ENCODE measurements at regions not wholly inside any gene's neighbourhood (a gene's known extent, or its start where the extent isn't known, plus 50 kb on each side); places are given as distances from the start of the nearest gene placed in this dataset.

DNA sequence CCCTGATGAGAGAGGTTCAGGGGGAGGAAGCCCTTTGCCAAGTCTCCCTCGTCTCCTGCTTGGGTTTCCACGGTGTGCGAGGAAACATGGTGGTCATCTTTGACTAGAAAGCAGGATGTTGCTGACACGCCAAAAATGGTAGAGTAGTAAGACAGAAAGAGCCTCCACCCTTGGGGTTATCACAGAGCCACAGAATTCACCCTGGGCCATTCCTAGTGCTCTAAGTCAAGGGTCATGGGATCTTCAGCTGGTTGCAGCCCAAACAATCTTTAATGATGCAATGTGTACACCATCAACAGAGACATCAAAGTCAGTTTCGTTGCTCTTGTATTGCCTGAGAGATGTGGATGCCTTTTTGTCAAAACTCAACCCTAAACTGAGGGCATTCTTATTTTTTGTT, 201.9 kb downstream of the LY86 start (continued):
- TF ChIP-seq TEAD4 (IDR thresholded peaks at IDR 0.05; ENCODE audit: low read length) (no peak), TEAD4 (CRISPR knock-in tag; IDR thresholded peaks at IDR 0.05; ENCODE audit: borderline replicate concordance) (no peak), TFAP4 (CRISPR knock-in tag; IDR thresholded peaks at IDR 0.05; ENCODE audit: borderline replicate concordance) (peak; percentile 43; the same call in 1 of the 2 replicates), ZNF592 (IDR thresholded peaks at IDR 0.05) (0 out of 2 replicates have a peak, but pooled peaks have one; percentile 41), IRF9 (tag; IDR thresholded peaks at IDR 0.05) (no peak), CTCF (IDR thresholded peaks at IDR 0.05 in 2 of 3, conservative IDR thresholded peaks at IDR 0.05 in 1 of 3; ENCODE audit: insufficient read depth in 2 of 3, low read depth in 1 of 3, low read length in 3 of 3) (no peak), HNRNPH1 (optimal IDR thresholded peaks at IDR 0.05; ENCODE audit: low read depth, low read length) (no peak), SMAD3 (CRISPR knock-in tag; conservative IDR thresholded peaks at IDR 0.05) (0 out of 2 replicates have a peak, but pooled peaks have one; percentile 13)
- TF ChIP-seq, protein P1, sequence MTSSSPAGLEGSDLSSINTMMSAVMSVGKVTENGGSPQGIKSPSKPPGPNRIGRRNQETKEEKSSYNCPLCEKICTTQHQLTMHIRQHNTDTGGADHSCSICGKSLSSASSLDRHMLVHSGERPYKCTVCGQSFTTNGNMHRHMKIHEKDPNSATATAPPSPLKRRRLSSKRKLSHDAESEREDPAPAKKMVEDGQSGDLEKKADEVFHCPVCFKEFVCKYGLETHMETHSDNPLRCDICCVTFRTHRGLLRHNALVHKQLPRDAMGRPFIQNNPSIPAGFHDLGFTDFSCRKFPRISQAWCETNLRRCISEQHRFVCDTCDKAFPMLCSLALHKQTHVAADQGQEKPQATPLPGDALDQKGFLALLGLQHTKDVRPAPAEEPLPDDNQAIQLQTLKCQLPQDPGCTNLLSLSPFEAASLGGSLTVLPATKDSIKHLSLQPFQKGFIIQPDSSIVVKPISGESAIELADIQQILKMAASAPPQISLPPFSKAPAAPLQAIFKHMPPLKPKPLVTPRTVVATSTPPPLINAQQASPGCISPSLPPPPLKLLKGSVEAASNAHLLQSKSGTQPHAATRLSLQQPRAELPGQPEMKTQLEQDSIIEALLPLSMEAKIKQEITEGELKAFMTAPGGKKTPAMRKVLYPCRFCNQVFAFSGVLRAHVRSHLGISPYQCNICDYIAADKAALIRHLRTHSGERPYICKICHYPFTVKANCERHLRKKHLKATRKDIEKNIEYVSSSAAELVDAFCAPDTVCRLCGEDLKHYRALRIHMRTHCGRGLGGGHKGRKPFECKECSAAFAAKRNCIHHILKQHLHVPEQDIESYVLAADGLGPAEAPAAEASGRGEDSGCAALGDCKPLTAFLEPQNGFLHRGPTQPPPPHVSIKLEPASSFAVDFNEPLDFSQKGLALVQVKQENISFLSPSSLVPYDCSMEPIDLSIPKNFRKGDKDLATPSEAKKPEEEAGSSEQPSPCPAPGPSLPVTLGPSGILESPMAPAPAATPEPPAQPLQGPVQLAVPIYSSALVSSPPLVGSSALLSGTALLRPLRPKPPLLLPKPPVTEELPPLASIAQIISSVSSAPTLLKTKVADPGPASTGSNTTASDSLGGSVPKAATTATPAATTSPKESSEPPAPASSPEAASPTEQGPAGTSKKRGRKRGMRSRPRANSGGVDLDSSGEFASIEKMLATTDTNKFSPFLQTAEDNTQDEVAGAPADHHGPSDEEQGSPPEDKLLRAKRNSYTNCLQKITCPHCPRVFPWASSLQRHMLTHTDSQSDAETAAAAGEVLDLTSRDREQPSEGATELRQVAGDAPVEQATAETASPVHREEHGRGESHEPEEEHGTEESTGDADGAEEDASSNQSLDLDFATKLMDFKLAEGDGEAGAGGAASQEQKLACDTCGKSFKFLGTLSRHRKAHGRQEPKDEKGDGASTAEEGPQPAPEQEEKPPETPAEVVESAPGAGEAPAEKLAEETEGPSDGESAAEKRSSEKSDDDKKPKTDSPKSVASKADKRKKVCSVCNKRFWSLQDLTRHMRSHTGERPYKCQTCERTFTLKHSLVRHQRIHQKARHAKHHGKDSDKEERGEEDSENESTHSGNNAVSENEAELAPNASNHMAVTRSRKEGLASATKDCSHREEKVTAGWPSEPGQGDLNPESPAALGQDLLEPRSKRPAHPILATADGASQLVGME (CRISPR knock-in tag; IDR thresholded peaks at IDR 0.05) = no peak
- TF ChIP-seq, protein P2, sequence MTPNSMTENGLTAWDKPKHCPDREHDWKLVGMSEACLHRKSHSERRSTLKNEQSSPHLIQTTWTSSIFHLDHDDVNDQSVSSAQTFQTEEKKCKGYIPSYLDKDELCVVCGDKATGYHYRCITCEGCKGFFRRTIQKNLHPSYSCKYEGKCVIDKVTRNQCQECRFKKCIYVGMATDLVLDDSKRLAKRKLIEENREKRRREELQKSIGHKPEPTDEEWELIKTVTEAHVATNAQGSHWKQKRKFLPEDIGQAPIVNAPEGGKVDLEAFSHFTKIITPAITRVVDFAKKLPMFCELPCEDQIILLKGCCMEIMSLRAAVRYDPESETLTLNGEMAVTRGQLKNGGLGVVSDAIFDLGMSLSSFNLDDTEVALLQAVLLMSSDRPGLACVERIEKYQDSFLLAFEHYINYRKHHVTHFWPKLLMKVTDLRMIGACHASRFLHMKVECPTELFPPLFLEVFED (CRISPR knock-in tag; conservative IDR thresholded peaks at IDR 0.05) = no peak

Data from K562 (cell line).